GM23248 (cell line): ENCODE measurements at regions not wholly inside any gene's neighbourhood (a gene's known extent, or its start where the extent isn't known, plus 50 kb on each side); places are given as distances from the start of the nearest gene placed in this dataset.

Source experiments
- DNase-seq: peaks from one replicate; pipeline ENCODE4 v3.0.0-alpha.2; 2015
- H2AFZ ChIP-seq: fragments of 200-600 bp; sonication (generic); 2 replicates; pipeline ENCODE4 v1.6.1; 2016; ENCODE audit warnings: antibody characterized with exemption
- H3F3A ChIP-seq: fragments of 200-600 bp; sonication (generic); 2 replicates; pipeline ENCODE4 v1.6.1; 2016; ENCODE audit warnings: mild to moderate bottlenecking, antibody characterized with exemption, mixed run types; ENCODE audit not compliant: insufficient read depth
- H3K27ac ChIP-seq: fragments of 200-600 bp; sonication (generic); 2 replicates; pipeline ENCODE4 v1.5.1; 2016; ENCODE audit warnings: mild to moderate bottlenecking
- H3K27me3 ChIP-seq: fragments of 200-600 bp; sonication (generic); replicated peaks from 2 replicates; pipeline ENCODE4 v1.6.1; 2016; ENCODE audit warnings: mild to moderate bottlenecking; ENCODE audit not compliant: insufficient read depth
- H3K36me3 ChIP-seq: fragments of 200-600 bp; sonication (generic); 2 replicates; pipeline ENCODE4 v1.6.1; 2016; ENCODE audit warnings: low read depth, mild to moderate bottlenecking
- H3K4me1 ChIP-seq: fragments of 200-600 bp; sonication (generic); 2 replicates; pipeline ENCODE4 v1.6.1; 2016; ENCODE audit warnings: mild to moderate bottlenecking; ENCODE audit not compliant: insufficient read depth
- H3K4me2 ChIP-seq: fragments of 200-600 bp; sonication (generic); one replicate; pipeline ENCODE4 v1.6.1; 2016; ENCODE audit warnings: mild to moderate bottlenecking; ENCODE audit not compliant: unreplicated experiment
- H3K4me3 ChIP-seq: fragments of 200-600 bp; sonication (generic); 2 replicates; pipeline ENCODE4 v1.5.1; 2016; ENCODE audit warnings: mild to moderate bottlenecking
- H3K79me2 ChIP-seq: fragments of 200-600 bp; sonication (generic); 2 replicates; pipeline ENCODE4 v1.6.1; 2016; ENCODE audit warnings: mild to moderate bottlenecking; ENCODE audit not compliant: insufficient read depth
- H3K9ac ChIP-seq: fragments of 200-600 bp; sonication (generic); 2 replicates; pipeline ENCODE4 v1.6.1; 2016; ENCODE audit warnings: mild to moderate bottlenecking
- H3K9me2 ChIP-seq: fragments of 200-600 bp; sonication (generic); 2 replicates; pipeline ENCODE4 v1.6.1; 2016; ENCODE audit warnings: mixed run types, mild to moderate bottlenecking, moderate library complexity; ENCODE audit not compliant: insufficient read depth
- H3K9me3 ChIP-seq: fragments of 200-600 bp; sonication (generic); one replicate; pipeline ENCODE4 v1.6.1; 2017; ENCODE audit warnings: low read depth
- H4K20me1 ChIP-seq: fragments of 200-600 bp; sonication (generic); 2 replicates; pipeline ENCODE4 v1.6.0; 2016; ENCODE audit not compliant: insufficient read depth
- EZH2 ChIP-seq: fragments of 200-600 bp; sonication (generic); IDR thresholded peaks from 2 replicates; pipeline ENCODE4 v1.6.1; 2018; ENCODE audit warnings: antibody characterized with exemption, mild to moderate bottlenecking; ENCODE audit not compliant: insufficient read depth, poor library complexity, severe bottlenecking
- EZH2phosphoT487 ChIP-seq: fragments of 200-600 bp; sonication (generic); IDR thresholded peaks from 2 replicates; pipeline ENCODE4 v1.6.1; 2018; ENCODE audit warnings: antibody characterized with exemption, moderate library complexity, mild to moderate bottlenecking, low read depth; ENCODE audit not compliant: insufficient read depth
- WGBS, 2 experiments: methylation state at CpG; one replicate each; pipeline ENCODE4 v1.1.6; 2015 to 2017; ENCODE audit warnings: low lambda C conversion rate in 2 of 2, low coverage in 1 of 2; ENCODE audit errors: missing lambda C conversion rate in 2 of 2; 5-methylcytosine and 5-hydroxymethylcytosine counted together
- in situ Hi-C: fragments of 300-500 bp; cut with MboI; formaldehyde crosslinking; loops from 2 replicates; pipeline ENCODE4 v1.15.0; 2020

GRCh38 chr3:23112491-23112890 is 90.6 kb upstream of the UBE2E2 start:
- no peaks in the 10 kb centered on the region for H3K36me3 ChIP-seq
- H3F3A ChIP-seq = no peaks in the 10 kb centered on the region
- H3K27me3 ChIP-seq = peaks cover 60% of the 10 kb centered on the region
- H3K9ac ChIP-seq = no peak overlapping the region
- TF ChIP-seq EZH2phosphoT487 = no peak
- no peak for TF ChIP-seq EZH2
- no peaks in the 10 kb centered on the region for H3K79me2 ChIP-seq
- H3K9me2 ChIP-seq = no peaks in the 10 kb centered on the region
- in situ Hi-C loops = no loop called here
- peaks cover 7% of the 10 kb centered on the region; the same call in 1 of the 2 replicates for H3K4me1 ChIP-seq
- no peaks in the 10 kb centered on the region for H4K20me1 ChIP-seq
- no peak overlapping the region for H2AFZ ChIP-seq
- no peak overlapping the region for H3K4me3 ChIP-seq
- no peak overlapping the region for H3K27ac ChIP-seq
- H3K9me3 ChIP-seq = no peaks in the 10 kb centered on the region
- 77 to 95% methylated on average over 1 of the region's 1 CpG for WGBS, 2 experiments
- no peak for DNase-seq
- no peak overlapping the region for H3K4me2 ChIP-seq

- H3K27ac ChIP-seq = no peak overlapping the region
Measured at GRCh38 chr3:23113455-23114171, 89.5 kb upstream of the UBE2E2 start.

DNA sequence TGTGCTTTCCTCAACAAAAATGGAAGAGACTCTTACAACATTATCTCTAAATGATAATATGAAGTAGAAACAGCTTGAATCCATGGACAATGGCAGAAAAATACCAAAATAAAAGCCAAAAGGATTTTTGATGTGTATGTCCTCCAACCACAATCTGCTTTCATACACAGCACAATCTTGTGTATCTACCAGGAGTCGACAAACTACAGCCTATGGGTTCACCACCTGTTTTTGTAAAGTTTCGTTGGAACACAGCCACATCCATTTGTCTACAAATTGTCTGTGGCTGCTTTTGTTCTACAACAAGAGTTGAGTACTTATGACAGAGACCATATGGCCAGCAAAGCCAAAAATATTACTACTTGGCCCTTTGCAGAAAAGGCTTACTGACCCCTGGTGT is 88.7 kb upstream of the UBE2E2 start:
- H3K4me2 ChIP-seq = no peak overlapping the region
- H3K9ac ChIP-seq = no peak overlapping the region
- H3K27me3 ChIP-seq = peaks cover 47% of the 10 kb centered on the region
- no peak overlapping the region for H3K27ac ChIP-seq
- H3F3A ChIP-seq = no peaks in the 10 kb centered on the region
- WGBS, 2 experiments = 67 to 80% methylated on average over 2 of the region's 2 CpGs
- no peaks in the 10 kb centered on the region for H3K9me3 ChIP-seq
- TF ChIP-seq EZH2phosphoT487 (no peak), EZH2 (no peak)
- no peak for DNase-seq
- in situ Hi-C loops = no loop called here
- H3K79me2 ChIP-seq = no peaks in the 10 kb centered on the region
- H3K4me1 ChIP-seq = peaks cover 7% of the 10 kb centered on the region; the same call in 1 of the 2 replicates
- no peaks in the 10 kb centered on the region for H3K36me3 ChIP-seq
- no peaks in the 10 kb centered on the region for H3K9me2 ChIP-seq
- no peak overlapping the region for H3K4me3 ChIP-seq
- H2AFZ ChIP-seq = no peak overlapping the region
- H4K20me1 ChIP-seq = no peaks in the 10 kb centered on the region

More at GRCh38 chr3:23113455-23114171, 89.5 kb upstream of the UBE2E2 start:
- WGBS, 2 experiments = 4 to 5% methylated on average over 9 of the region's 9 CpGs
- H3F3A ChIP-seq = no peaks in the 10 kb centered on the region
- H3K9me3 ChIP-seq = no peaks in the 10 kb centered on the region
- H3K36me3 ChIP-seq = no peaks in the 10 kb centered on the region
- no peaks in the 10 kb centered on the region for H4K20me1 ChIP-seq
- H3K4me2 ChIP-seq = peak overlapping the region; percentile 41
- no peaks in the 10 kb centered on the region for H3K79me2 ChIP-seq
- H3K4me1 ChIP-seq = peaks cover 7% of the 10 kb centered on the region; the same call in 1 of the 2 replicates
- peak; percentile 71 for DNase-seq
- no peak overlapping the region for H3K9ac ChIP-seq
- H3K27me3 ChIP-seq = peaks cover 55% of the 10 kb centered on the region
- no peak overlapping the region for H2AFZ ChIP-seq
- in situ Hi-C loops = no loop called here
- TF ChIP-seq EZH2phosphoT487 (no peak), EZH2 (no peak)
- no peaks in the 10 kb centered on the region for H3K9me2 ChIP-seq
- H3K4me3 ChIP-seq = 0 out of 2 replicates have a peak overlapping the region, but pooled peaks have one; percentile 20

DNA sequence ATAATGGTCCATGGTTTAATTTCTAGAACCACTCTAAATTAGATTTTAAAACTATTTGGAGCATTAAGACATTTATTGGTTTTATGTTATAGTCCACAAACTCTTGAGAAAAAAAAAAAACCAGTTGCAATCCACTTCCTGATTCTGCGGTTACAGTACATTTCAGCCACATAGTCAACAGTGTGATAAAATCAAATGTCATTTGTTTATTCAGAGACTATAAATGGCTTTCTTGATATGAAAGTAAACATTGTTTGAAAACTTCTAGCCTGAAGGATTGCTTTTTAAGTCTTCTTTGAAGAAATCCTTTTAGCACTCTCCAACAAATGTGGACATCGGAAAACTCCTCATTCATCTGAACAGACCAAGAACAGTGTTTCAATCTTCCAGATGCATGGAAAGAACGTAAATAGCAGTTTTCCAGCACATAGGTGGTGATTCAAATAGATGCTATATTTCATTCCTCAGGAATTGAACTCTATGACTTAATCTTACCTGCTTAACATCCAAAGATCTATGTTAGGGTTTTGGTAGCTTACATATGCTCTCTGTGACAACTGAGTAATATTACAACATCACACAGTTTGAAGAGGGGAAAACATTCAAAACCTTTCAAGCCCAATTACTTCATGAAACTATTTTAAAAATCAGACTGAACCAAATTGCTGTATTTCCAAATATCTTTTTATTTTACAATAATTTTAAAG is 87.8 kb upstream of the UBE2E2 start:
- no peak for TF ChIP-seq EZH2phosphoT487
- no peak for TF ChIP-seq EZH2
- no peaks in the 10 kb centered on the region for H3K9me2 ChIP-seq
- no peak for DNase-seq
- no peaks in the 10 kb centered on the region for H4K20me1 ChIP-seq
- no peak overlapping the region for H3K4me2 ChIP-seq
- H3K27me3 ChIP-seq = peaks cover 44% of the 10 kb centered on the region
- H3K27ac ChIP-seq = no peak overlapping the region
- H3K4me3 ChIP-seq = no peak overlapping the region
- in situ Hi-C loops = no loop called here
- no peaks in the 10 kb centered on the region for H3F3A ChIP-seq
- H3K4me1 ChIP-seq = peaks cover 7% of the 10 kb centered on the region; the same call in 1 of the 2 replicates
- 72 to 81% methylated on average over 3 of the region's 3 CpGs for WGBS, 2 experiments
- H3K79me2 ChIP-seq = no peaks in the 10 kb centered on the region
- H2AFZ ChIP-seq = no peak overlapping the region
- no peak overlapping the region for H3K9ac ChIP-seq
- H3K36me3 ChIP-seq = no peaks in the 10 kb centered on the region
- H3K9me3 ChIP-seq = no peaks in the 10 kb centered on the region
